SK-N-SH (cell line): ENCODE measurements at regions not wholly inside any gene's neighbourhood (a gene's known extent, or its start where the extent isn't known, plus 50 kb on each side); places are given as distances from the start of the nearest gene placed in this dataset.
A peak's percentile ranks its signal among the peaks of the same experiment; 100 is the strongest.

Experiments
- CTCF ChIA-PET: fragments of 300-600, 350-600 bp; formaldehyde crosslinking; extraction: SDS; loops from one replicate; lab custom pipeline; 2021; lab: Yijun Ruan, JAX
- POLR2A ChIA-PET: fragments of 350-600 bp; sonication (Branson Sonifier 250); formaldehyde crosslinking; extraction: SDS; loops from one replicate; lab custom pipeline; 2020; ENCODE audit warnings: antibody characterized with exemption, inconsistent platforms; lab: Yijun Ruan, JAX
- DNase-seq: peaks from one replicate; pipeline ENCODE4 v3.0.0; 2012
- H2AFZ ChIP-seq: fragments of 200-600 bp; sonication (generic); 2 replicates; pipeline ENCODE4 v1.8.1; 2016; ENCODE audit warnings: antibody characterized with exemption, mild to moderate bottlenecking, low read depth
- H3F3A ChIP-seq: fragments of 200-600 bp; sonication (generic); replicated peaks from 2 replicates; pipeline ENCODE3; 2016; ENCODE audit warnings: antibody characterized with exemption, mild to moderate bottlenecking; ENCODE audit not compliant: insufficient read depth
- H3K27ac ChIP-seq, 2 experiments: fragments of 200-500 bp in 1 of 2; fragments of 200-600 bp in 1 of 2; sonication (Bioruptor generic) in 1 of 2; sonication (generic), shearing (Covaris generic) in 1 of 2; 2 replicates each; pipeline versions ENCODE4 v1.5.1 to v1.6.1; 2014 to 2016; ENCODE audit warnings: low read depth in 2 of 2, inconsistent platforms in 1 of 2, low read length in 1 of 2, mild to moderate bottlenecking in 1 of 2, mixed read lengths in 1 of 2
- H3K27me3 ChIP-seq: fragments of 200-600 bp; sonication (generic), shearing (Covaris generic); 2 replicates; pipeline ENCODE4 v1.6.1; 2016; ENCODE audit warnings: mixed run types; ENCODE audit not compliant: insufficient read depth
- H3K36me3 ChIP-seq, 2 experiments: fragments of 200-500 bp in 1 of 2; fragments of 200-600 bp in 1 of 2; sonication (Bioruptor generic) in 1 of 2; sonication (generic) in 1 of 2; replicated peaks in 1 of 2; 2 replicates each; pipeline versions ENCODE3 to v1.5.1; 2014 to 2016; ENCODE audit warnings: low read length in 1 of 2, mild to moderate bottlenecking in 1 of 2; ENCODE audit not compliant: insufficient read depth in 2 of 2, control insufficient read depth in 1 of 2
- H3K4me1 ChIP-seq, 2 experiments: fragments of 200-500 bp in 1 of 2; fragments of 200-600 bp in 1 of 2; sonication (Bioruptor generic) in 1 of 2; sonication (generic), shearing (Covaris generic) in 1 of 2; 2 replicates each; pipeline versions ENCODE4 v1.5.1 to v1.6.1; 2014 to 2016; ENCODE audit warnings: low read depth in 1 of 2, low read length in 1 of 2, mixed run types in 1 of 2; ENCODE audit not compliant: insufficient read depth in 2 of 2, control insufficient read depth in 1 of 2
- H3K4me2 ChIP-seq: fragments of 200-600 bp; sonication (generic), shearing (Covaris generic); 2 replicates; pipeline ENCODE4 v1.6.1; 2017; ENCODE audit warnings: mixed run types
- H3K4me3 ChIP-seq, 2 experiments: fragments of 200-500 bp in 1 of 2; fragments of 200-600 bp in 1 of 2; sonication (Bioruptor generic) in 1 of 2; sonication (generic), shearing (Covaris generic) in 1 of 2; 2 replicates each; pipeline versions ENCODE4 v1.5.1 to v1.8.1; 2014 to 2016; ENCODE audit warnings: low read depth in 2 of 2, inconsistent platforms in 1 of 2, low read length in 1 of 2, mild to moderate bottlenecking in 1 of 2, mixed read lengths in 1 of 2, moderate library complexity in 1 of 2
- H3K79me2 ChIP-seq: fragments of 200-600 bp; sonication (generic); 2 replicates; pipeline ENCODE4 v1.8.1; 2017; ENCODE audit warnings: mild to moderate bottlenecking; ENCODE audit not compliant: insufficient read depth
- H3K9ac ChIP-seq: fragments of 200-600 bp; sonication (generic); 2 replicates; pipeline ENCODE4 v1.6.1; 2017; ENCODE audit warnings: mixed run types
- H3K9me2 ChIP-seq: fragments of 200-600 bp; sonication (generic); 2 replicates; pipeline ENCODE4 v1.6.1; 2017; ENCODE audit warnings: mixed run types
- H3K9me3 ChIP-seq: fragments of 200-600 bp; sonication (generic); 2 replicates; pipeline ENCODE4 v1.6.1; 2017; ENCODE audit warnings: mixed run types, mild to moderate bottlenecking, moderate library complexity
- H4K20me1 ChIP-seq: fragments of 200-600 bp; sonication (generic); 2 replicates; pipeline ENCODE4 v1.6.1; 2017; ENCODE audit warnings: mild to moderate bottlenecking, mixed run types; ENCODE audit not compliant: insufficient read depth
- ELF1 ChIP-seq: IDR thresholded peaks from 2 replicates; pipeline ENCODE4 v1.4.0; 2012
- JUND ChIP-seq: IDR thresholded peaks from 2 replicates; pipeline ENCODE4 v1.4.0; 2012
- POLR2AphosphoS5 ChIP-seq: IDR thresholded peaks from 2 replicates; pipeline ENCODE4 v1.6.1; 2012; ENCODE audit warnings: low read depth, low read length
- RAD21 ChIP-seq: IDR thresholded peaks from 2 replicates; pipeline ENCODE4 v1.6.1; 2012; ENCODE audit warnings: mild to moderate bottlenecking, low read length
- RCOR1 ChIP-seq: fragments of 150-350 bp; IDR thresholded peaks from 2 replicates; pipeline ENCODE4 v1.6.1; 2017; ENCODE audit warnings: antibody characterized with exemption, low read length
- RFX5 ChIP-seq: IDR thresholded peaks from 2 replicates; pipeline ENCODE4 v1.6.1; 2012; ENCODE audit warnings: mild to moderate bottlenecking, improper control_type of control experiment, low read length
- RXRA ChIP-seq: IDR thresholded peaks from 2 replicates; pipeline ENCODE4 v1.4.0; 2012; ENCODE audit warnings: low read depth, mild to moderate bottlenecking, borderline replicate concordance
- TEAD4 ChIP-seq: IDR thresholded peaks from 2 replicates; pipeline ENCODE4 v1.4.0; 2012; ENCODE audit warnings: mild to moderate bottlenecking, borderline replicate concordance; ENCODE audit not compliant: insufficient read depth
- WGBS: methylation state at CpG from one replicate; pipeline ENCODE4 v1.1.6; 2017; ENCODE audit warnings: low lambda C conversion rate; 5-methylcytosine and 5-hydroxymethylcytosine counted together
- TF ChIP-seq, protein P1 (sequence below): IDR thresholded peaks from 2 replicates; pipeline ENCODE4 v1.4.0; 2012; ENCODE audit warnings: low read depth, borderline replicate concordance
- TF ChIP-seq, protein P2 (sequence below): fragments of 150-350 bp; IDR thresholded peaks from 2 replicates; pipeline ENCODE4 v1.6.1; 2016; ENCODE audit warnings: mild to moderate bottlenecking, low read depth, low read length
- TF ChIP-seq, protein P3 (sequence below): IDR thresholded peaks from 2 replicates; pipeline ENCODE4 v1.6.1; 2012; ENCODE audit warnings: mild to moderate bottlenecking, low read depth, low read length, moderate library complexity
- TF ChIP-seq, protein P4 (sequence below): IDR thresholded peaks from 2 replicates; pipeline ENCODE4 v1.4.0; 2012; ENCODE audit warnings: low read depth, borderline replicate concordance
- TF ChIP-seq, protein P5 (sequence below): IDR thresholded peaks from 2 replicates; pipeline ENCODE4; 2012

DNA sequence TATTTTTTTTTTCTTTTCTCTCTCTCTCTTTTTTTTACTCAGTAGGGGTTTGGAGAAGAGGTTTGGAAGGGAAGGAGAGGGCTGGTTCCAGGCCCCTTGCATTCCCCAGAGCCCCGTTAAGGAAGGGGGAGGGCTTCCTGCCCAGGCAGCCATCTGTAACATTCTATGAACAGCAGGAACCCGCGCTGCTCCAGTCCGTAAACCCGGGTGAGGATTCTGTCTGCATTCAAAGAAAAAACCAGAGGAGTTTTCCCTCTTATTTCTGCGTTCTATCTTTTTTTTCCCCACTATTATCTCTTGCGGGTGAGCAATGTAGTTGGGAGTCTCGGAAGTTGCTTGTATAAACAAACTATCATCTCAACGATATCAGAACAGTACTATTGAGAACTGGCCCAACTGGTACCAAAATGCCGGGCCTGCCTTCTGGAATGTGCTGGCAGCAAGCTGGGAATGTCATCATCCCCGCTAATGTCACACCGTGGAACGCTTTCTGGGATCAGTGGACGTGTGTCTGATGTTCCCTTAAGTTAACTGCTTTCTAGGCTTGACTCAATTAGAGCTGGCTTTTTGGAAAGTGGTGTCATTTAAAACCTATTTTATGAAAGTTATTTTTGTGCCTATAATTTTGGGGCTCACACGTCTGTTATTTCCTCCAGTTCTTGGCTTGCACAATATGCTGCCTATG, 153.1 kb upstream of the MEOX2 start:
- peaks cover 5% of the 10 kb centered on the region; the same call in 1 of the 2 replicates for H3K9me2 ChIP-seq
- H3K27me3 ChIP-seq: no peaks in the 10 kb centered on the region
- H4K20me1 ChIP-seq: no peaks in the 10 kb centered on the region
- ChIA-PET POLR2A (no interaction called here), CTCF (interaction anchor here (0.8 kb wide), 1 partner anchor 1335 kb away, joined by 3 read pairs; no protein-coding TSS in a partner anchor)
- no peaks in the 10 kb centered on the region for H3F3A ChIP-seq
- H3K4me2 ChIP-seq: peak overlapping the region; percentile 35; the same call in 1 of the 2 replicates
- no peaks in the 10 kb centered on the region for H3K79me2 ChIP-seq
- peak overlapping the region in 1 of 2 experiments; percentile 33; a peak in 2 of 4 replicates for H3K4me3 ChIP-seq
- no peaks in the 10 kb centered on the region; the same call in 1 of the 2 replicates for H3K9me3 ChIP-seq
- no peaks in the 10 kb centered on the region for H3K36me3 ChIP-seq
- no peak overlapping the region for H3K27ac ChIP-seq
- no peak for TF ChIP-seq POLR2AphosphoS5
- TF ChIP-seq RAD21: no peak
- TF ChIP-seq TEAD4: no peak
- TF ChIP-seq, protein P1, sequence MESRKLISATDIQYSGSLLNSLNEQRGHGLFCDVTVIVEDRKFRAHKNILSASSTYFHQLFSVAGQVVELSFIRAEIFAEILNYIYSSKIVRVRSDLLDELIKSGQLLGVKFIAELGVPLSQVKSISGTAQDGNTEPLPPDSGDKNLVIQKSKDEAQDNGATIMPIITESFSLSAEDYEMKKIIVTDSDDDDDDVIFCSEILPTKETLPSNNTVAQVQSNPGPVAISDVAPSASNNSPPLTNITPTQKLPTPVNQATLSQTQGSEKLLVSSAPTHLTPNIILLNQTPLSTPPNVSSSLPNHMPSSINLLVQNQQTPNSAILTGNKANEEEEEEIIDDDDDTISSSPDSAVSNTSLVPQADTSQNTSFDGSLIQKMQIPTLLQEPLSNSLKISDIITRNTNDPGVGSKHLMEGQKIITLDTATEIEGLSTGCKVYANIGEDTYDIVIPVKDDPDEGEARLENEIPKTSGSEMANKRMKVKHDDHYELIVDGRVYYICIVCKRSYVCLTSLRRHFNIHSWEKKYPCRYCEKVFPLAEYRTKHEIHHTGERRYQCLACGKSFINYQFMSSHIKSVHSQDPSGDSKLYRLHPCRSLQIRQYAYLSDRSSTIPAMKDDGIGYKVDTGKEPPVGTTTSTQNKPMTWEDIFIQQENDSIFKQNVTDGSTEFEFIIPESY: no peak
- no peak for TF ChIP-seq ELF1
- TF ChIP-seq, protein P2, sequence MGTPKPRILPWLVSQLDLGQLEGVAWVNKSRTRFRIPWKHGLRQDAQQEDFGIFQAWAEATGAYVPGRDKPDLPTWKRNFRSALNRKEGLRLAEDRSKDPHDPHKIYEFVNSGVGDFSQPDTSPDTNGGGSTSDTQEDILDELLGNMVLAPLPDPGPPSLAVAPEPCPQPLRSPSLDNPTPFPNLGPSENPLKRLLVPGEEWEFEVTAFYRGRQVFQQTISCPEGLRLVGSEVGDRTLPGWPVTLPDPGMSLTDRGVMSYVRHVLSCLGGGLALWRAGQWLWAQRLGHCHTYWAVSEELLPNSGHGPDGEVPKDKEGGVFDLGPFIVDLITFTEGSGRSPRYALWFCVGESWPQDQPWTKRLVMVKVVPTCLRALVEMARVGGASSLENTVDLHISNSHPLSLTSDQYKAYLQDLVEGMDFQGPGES: no peak
- TF ChIP-seq RXRA: no peak
- no peak for TF ChIP-seq JUND
- no peak for TF ChIP-seq RCOR1
- TF ChIP-seq, protein P3, sequence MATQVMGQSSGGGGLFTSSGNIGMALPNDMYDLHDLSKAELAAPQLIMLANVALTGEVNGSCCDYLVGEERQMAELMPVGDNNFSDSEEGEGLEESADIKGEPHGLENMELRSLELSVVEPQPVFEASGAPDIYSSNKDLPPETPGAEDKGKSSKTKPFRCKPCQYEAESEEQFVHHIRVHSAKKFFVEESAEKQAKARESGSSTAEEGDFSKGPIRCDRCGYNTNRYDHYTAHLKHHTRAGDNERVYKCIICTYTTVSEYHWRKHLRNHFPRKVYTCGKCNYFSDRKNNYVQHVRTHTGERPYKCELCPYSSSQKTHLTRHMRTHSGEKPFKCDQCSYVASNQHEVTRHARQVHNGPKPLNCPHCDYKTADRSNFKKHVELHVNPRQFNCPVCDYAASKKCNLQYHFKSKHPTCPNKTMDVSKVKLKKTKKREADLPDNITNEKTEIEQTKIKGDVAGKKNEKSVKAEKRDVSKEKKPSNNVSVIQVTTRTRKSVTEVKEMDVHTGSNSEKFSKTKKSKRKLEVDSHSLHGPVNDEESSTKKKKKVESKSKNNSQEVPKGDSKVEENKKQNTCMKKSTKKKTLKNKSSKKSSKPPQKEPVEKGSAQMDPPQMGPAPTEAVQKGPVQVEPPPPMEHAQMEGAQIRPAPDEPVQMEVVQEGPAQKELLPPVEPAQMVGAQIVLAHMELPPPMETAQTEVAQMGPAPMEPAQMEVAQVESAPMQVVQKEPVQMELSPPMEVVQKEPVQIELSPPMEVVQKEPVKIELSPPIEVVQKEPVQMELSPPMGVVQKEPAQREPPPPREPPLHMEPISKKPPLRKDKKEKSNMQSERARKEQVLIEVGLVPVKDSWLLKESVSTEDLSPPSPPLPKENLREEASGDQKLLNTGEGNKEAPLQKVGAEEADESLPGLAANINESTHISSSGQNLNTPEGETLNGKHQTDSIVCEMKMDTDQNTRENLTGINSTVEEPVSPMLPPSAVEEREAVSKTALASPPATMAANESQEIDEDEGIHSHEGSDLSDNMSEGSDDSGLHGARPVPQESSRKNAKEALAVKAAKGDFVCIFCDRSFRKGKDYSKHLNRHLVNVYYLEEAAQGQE: no peak
- TF ChIP-seq, protein P4, sequence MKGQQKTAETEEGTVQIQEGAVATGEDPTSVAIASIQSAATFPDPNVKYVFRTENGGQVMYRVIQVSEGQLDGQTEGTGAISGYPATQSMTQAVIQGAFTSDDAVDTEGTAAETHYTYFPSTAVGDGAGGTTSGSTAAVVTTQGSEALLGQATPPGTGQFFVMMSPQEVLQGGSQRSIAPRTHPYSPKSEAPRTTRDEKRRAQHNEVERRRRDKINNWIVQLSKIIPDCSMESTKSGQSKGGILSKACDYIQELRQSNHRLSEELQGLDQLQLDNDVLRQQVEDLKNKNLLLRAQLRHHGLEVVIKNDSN: no peak
- TF ChIP-seq, protein P5, sequence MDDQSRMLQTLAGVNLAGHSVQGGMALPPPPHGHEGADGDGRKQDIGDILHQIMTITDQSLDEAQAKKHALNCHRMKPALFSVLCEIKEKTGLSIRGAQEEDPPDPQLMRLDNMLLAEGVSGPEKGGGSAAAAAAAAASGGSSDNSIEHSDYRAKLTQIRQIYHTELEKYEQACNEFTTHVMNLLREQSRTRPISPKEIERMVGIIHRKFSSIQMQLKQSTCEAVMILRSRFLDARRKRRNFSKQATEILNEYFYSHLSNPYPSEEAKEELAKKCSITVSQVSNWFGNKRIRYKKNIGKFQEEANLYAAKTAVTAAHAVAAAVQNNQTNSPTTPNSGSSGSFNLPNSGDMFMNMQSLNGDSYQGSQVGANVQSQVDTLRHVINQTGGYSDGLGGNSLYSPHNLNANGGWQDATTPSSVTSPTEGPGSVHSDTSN: no peak
- no peak for TF ChIP-seq RFX5
- peak; percentile 15 for DNase-seq
- no peaks in the 10 kb centered on the region; a peak in 2 of 4 replicates for H3K4me1 ChIP-seq
- 7% methylated on average over 15 of the region's 15 CpGs for WGBS
- no peak overlapping the region for H3K9ac ChIP-seq
- H2AFZ ChIP-seq: peak overlapping the region; percentile 31; the same call in 1 of the 2 replicates
